ENCODE measurements at regions not wholly inside any gene's neighbourhood (a gene's known extent, or its start where the extent isn't known, plus 50 kb on each side); places are given as distances from the start of the nearest gene placed in this dataset.

DNA sequence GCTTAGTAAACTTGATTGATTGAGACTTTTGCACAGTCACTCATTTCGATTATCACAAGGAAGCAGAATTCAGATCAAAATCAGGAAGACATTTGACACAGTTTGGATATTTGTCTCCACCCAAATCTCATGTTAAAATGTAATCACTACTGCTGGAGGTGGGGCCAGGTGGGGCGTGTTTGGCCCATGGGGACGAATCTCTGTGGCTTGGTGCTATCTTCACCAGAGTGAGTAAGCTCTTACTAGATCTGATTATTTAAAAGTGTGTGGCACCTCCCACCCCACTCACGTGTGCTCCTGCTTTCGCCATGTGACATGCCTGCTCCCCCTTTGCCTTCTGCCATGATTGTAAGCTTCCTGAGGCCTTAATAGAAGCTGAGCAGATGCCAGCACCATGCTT, 291.4 kb downstream of the PCNX1 start:
- TF ChIP-seq POLR2A (IDR thresholded peaks at IDR 0.05; ENCODE audit: low read depth, low read length): no peak
- TF ChIP-seq, protein P1, sequence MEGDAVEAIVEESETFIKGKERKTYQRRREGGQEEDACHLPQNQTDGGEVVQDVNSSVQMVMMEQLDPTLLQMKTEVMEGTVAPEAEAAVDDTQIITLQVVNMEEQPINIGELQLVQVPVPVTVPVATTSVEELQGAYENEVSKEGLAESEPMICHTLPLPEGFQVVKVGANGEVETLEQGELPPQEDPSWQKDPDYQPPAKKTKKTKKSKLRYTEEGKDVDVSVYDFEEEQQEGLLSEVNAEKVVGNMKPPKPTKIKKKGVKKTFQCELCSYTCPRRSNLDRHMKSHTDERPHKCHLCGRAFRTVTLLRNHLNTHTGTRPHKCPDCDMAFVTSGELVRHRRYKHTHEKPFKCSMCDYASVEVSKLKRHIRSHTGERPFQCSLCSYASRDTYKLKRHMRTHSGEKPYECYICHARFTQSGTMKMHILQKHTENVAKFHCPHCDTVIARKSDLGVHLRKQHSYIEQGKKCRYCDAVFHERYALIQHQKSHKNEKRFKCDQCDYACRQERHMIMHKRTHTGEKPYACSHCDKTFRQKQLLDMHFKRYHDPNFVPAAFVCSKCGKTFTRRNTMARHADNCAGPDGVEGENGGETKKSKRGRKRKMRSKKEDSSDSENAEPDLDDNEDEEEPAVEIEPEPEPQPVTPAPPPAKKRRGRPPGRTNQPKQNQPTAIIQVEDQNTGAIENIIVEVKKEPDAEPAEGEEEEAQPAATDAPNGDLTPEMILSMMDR (IDR thresholded peaks at IDR 0.05; ENCODE audit: extremely low read depth in 1 of 2, insufficient read depth in 1 of 2, low read depth in 1 of 2, low read length in 2 of 2): no peak
- no peak for TF ChIP-seq JUN (IDR thresholded peaks at IDR 0.05; ENCODE audit: borderline replicate concordance, insufficient read depth, insufficient read length, low read depth)
- no peak for TF ChIP-seq POLR2AphosphoS5 (IDR thresholded peaks at IDR 0.05; ENCODE audit: insufficient read depth, low read depth, low read length)
- TF ChIP-seq EZH2 (IDR thresholded peaks at IDR 0.05; ENCODE audit: borderline replicate concordance, low read depth, low read length, severe bottlenecking): no peak
- no peak for TF ChIP-seq GATA2 (IDR thresholded peaks at IDR 0.05; ENCODE audit: insufficient read depth, insufficient read length, low read depth, low read length)
